H1 (cell line): ENCODE measurements at regions not wholly inside any gene's neighbourhood (a gene's known extent, or its start where the extent isn't known, plus 50 kb on each side); places are given as distances from the start of the nearest gene placed in this dataset.

Experiments
- MAFK ChIP-seq: IDR thresholded peaks from 2 replicates; pipeline ENCODE4 v1.6.1; 2012; ENCODE audit warnings: low read depth, mild to moderate bottlenecking, improper control_type of control experiment, low read length
- NANOG ChIP-seq: IDR thresholded peaks from 2 replicates; pipeline ENCODE4 v1.6.1; 2011; ENCODE audit warnings: low read length, low read depth, mild to moderate bottlenecking, inconsistent platforms; ENCODE audit not compliant: insufficient read depth, poor library complexity, severe bottlenecking
- TAF7 ChIP-seq: optimal IDR thresholded peaks from 2 replicates; pipeline ENCODE3; 2011; ENCODE audit warnings: low read depth, mild to moderate bottlenecking, inconsistent platforms, low read length, moderate library complexity, borderline replicate concordance
- TCF12 ChIP-seq: IDR thresholded peaks from 2 replicates; pipeline ENCODE4 v1.6.1; 2011; ENCODE audit warnings: low read depth, mild to moderate bottlenecking, low read length

DNA sequence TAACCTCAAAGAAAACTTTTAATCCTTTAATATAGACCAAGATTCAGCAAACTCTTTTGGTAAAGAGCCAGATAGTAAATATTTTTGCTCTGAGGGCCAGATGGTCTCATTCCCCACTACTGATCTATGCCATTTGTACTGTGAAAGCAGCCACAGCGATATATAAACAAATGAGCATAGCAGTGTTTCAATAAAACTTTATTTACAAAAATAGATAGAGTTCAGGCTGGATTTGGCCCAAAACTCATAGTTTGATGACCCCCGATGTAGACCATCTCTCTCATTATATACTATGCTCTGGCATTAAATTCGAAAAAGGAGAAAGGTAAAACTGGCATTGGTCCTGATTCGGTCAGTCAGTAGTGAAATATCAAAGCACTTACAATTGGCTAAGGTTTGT lies 195.8 kb upstream of the NRIP1 start (continued):
- TF ChIP-seq TAF7 (no peak), TCF12 (no peak), MAFK (no peak), NANOG (no peak)
